Osteoblast (primary cell): ENCODE measurements at regions not wholly inside any gene's neighbourhood (a gene's known extent, or its start where the extent isn't known, plus 50 kb on each side); places are given as distances from the start of the nearest gene placed in this dataset.

Source experiments
- DNase-seq: peaks from one replicate; pipeline ENCODE4 v3.0.0; 2011; ENCODE audit warnings: low spot score, mixed read lengths; ENCODE audit not compliant: insufficient read length; ENCODE audit errors: missing footprints
- H2AFZ ChIP-seq: 2 replicates; pipeline ENCODE4 v1.6.0; 2011; ENCODE audit warnings: mild to moderate bottlenecking, low read length
- H3K27ac ChIP-seq: 2 replicates; pipeline ENCODE4 v1.5.1; 2011; ENCODE audit warnings: mild to moderate bottlenecking, low read depth, low read length, moderate library complexity
- H3K27me3 ChIP-seq: 2 replicates; pipeline ENCODE4 v1.6.0; 2012; ENCODE audit warnings: mild to moderate bottlenecking, control low read depth, inconsistent platforms, low read length, moderate library complexity; ENCODE audit not compliant: insufficient read depth
- H3K36me3 ChIP-seq: 2 replicates; pipeline ENCODE4 v1.5.1; 2011; ENCODE audit warnings: mild to moderate bottlenecking, low read length, control low read depth, moderate library complexity; ENCODE audit not compliant: insufficient read depth
- H3K4me1 ChIP-seq: 2 replicates; pipeline ENCODE4 v1.5.1; 2011; ENCODE audit warnings: mild to moderate bottlenecking, low read length, control low read depth, moderate library complexity; ENCODE audit not compliant: insufficient read depth
- H3K4me2 ChIP-seq: 2 replicates; pipeline ENCODE4 v1.6.0; 2011; ENCODE audit warnings: mild to moderate bottlenecking, low read length; ENCODE audit not compliant: insufficient read depth
- H3K4me3 ChIP-seq: fragments of 200-600 bp; sonication (generic); 3 replicates; pipeline ENCODE4 v1.5.1; 2012; ENCODE audit warnings: mild to moderate bottlenecking, low read length, inconsistent platforms; ENCODE audit not compliant: insufficient read depth
- H3K79me2 ChIP-seq: 2 replicates; pipeline ENCODE4 v1.6.0; 2012; ENCODE audit warnings: mild to moderate bottlenecking, low read length, control low read depth, inconsistent platforms; ENCODE audit not compliant: insufficient read depth
- H3K9me3 ChIP-seq: 2 replicates; pipeline ENCODE4 v1.5.1; 2011; ENCODE audit warnings: low read depth, low read length, control low read depth
- H4K20me1 ChIP-seq: 2 replicates; pipeline ENCODE4 v1.6.0; 2012; ENCODE audit warnings: mild to moderate bottlenecking, low read length, control low read depth; ENCODE audit not compliant: insufficient read depth
- CTCF ChIP-seq: IDR thresholded peaks from 2 replicates; pipeline ENCODE4 v1.5.1; 2011; ENCODE audit warnings: mild to moderate bottlenecking, low read depth, low read length, moderate library complexity; ENCODE audit errors: extremely low read depth

GRCh38 chr4:32321421-32321820 lies 1601.3 kb downstream of the PCDH7 start:
- peak; percentile 13 for DNase-seq
- no peak overlapping the region for H2AFZ ChIP-seq

DNA sequence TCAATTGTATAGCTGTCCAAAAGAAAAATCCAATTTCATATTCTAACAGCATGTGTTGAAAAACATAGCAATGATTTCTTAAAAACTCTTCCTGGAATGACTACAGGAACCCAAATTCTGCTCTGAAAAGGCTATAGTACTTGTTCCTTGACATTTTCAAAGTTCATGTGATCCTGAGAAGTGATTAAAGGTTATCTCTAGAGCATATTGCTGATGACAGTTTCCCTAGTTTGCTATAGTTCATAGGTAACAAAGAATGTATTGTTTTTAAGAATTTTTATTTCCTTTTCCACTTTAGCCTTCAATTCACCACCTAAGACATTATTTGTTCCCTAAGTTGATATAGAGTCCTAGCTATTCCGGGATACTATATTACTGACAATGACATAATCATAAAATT lies 1614.6 kb downstream of the PCDH7 start:
- no peaks in the 10 kb centered on the region for H3K27me3 ChIP-seq
- H4K20me1 ChIP-seq, result no peaks in the 10 kb centered on the region
- H3K4me2 ChIP-seq, result no peak overlapping the region
- no peak overlapping the region for H3K27ac ChIP-seq
- no peak for DNase-seq
- H2AFZ ChIP-seq, result no peak overlapping the region
- H3K36me3 ChIP-seq, result no peaks in the 10 kb centered on the region
- H3K4me3 ChIP-seq, result no peak overlapping the region
- H3K79me2 ChIP-seq, result no peaks in the 10 kb centered on the region
- TF ChIP-seq CTCF, result no peak
- H3K4me1 ChIP-seq, result no peaks in the 10 kb centered on the region
- H3K9me3 ChIP-seq, result no peaks in the 10 kb centered on the region

More at GRCh38 chr4:32321421-32321820, 1601.3 kb downstream of the PCDH7 start:
- Histone ChIP-seq H4K20me1 (no peaks in the 10 kb centered on the region), H3K27me3 (no peaks in the 10 kb centered on the region), H3K9me3 (peaks cover 3% of the 10 kb centered on the region), H3K36me3 (no peaks in the 10 kb centered on the region), H3K4me1 (no peaks in the 10 kb centered on the region), H3K79me2 (no peaks in the 10 kb centered on the region), H3K4me3 (no peak overlapping the region), H3K27ac (no peak overlapping the region), H3K4me2 (no peak overlapping the region)
- no peak for TF ChIP-seq CTCF

- no peak for DNase-seq
- no peaks in the 10 kb centered on the region for H3K27me3 ChIP-seq
- H3K9me3 ChIP-seq, result peaks cover 5% of the 10 kb centered on the region
- no peak overlapping the region for H2AFZ ChIP-seq
- no peak overlapping the region for H3K27ac ChIP-seq
- H3K4me3 ChIP-seq, result no peak overlapping the region
- no peaks in the 10 kb centered on the region for H3K4me1 ChIP-seq
- TF ChIP-seq CTCF, result no peak
- H3K36me3 ChIP-seq, result no peaks in the 10 kb centered on the region
- no peaks in the 10 kb centered on the region for H3K79me2 ChIP-seq
- H4K20me1 ChIP-seq, result no peaks in the 10 kb centered on the region
- no peak overlapping the region for H3K4me2 ChIP-seq
Observed at GRCh38 chr4:32337403-32337802, 1617.2 kb downstream of the PCDH7 start.

GRCh38 chr4:32340591-32340990 lies 1620.4 kb downstream of the PCDH7 start:
- Histone ChIP-seq H3K36me3 (no peaks in the 10 kb centered on the region), H3K27ac (no peak overlapping the region), H3K27me3 (no peaks in the 10 kb centered on the region), H4K20me1 (no peaks in the 10 kb centered on the region), H3K9me3 (peaks cover 5% of the 10 kb centered on the region), H2AFZ (no peak overlapping the region), H3K4me3 (no peak overlapping the region), H3K79me2 (no peaks in the 10 kb centered on the region), H3K4me2 (no peak overlapping the region), H3K4me1 (no peaks in the 10 kb centered on the region)
- TF ChIP-seq CTCF, result no peak
- no peak for DNase-seq
